Spleen (tissue), 11 donors: ENCODE measurements at regions not wholly inside any gene's neighbourhood (a gene's known extent, or its start where the extent isn't known, plus 50 kb on each side); places are given as distances from the start of the nearest gene placed in this dataset.
A peak's percentile ranks its signal among the peaks of the same experiment; 100 is the strongest.

Experiments used
- DNase-seq: peaks from one replicate; pipeline ENCODE4 v3.0.0-alpha.2; 2020
- H3K27ac ChIP-seq, 8 donors: fragments of 200-600 bp; sonication (generic) in 7 of 8; 1 replicate in 4 of 8; 2 replicates in 4 of 8; pipeline versions ENCODE4 v1.5.0 to v1.8.0; 2016 to 2021; ENCODE audit warnings: inconsistent platforms in 4 of 8, mild to moderate bottlenecking in 4 of 8, moderate library complexity in 1 of 8
- H3K27me3 ChIP-seq, 7 donors: fragments of 200-600 bp; sonication (generic) in 6 of 7; replicated peaks in 1 of 7; 1 replicate in 4 of 7; 2 replicates in 3 of 7; pipeline versions ENCODE4 v1.5.0 to v1.8.0; 2016 to 2021; ENCODE audit warnings: inconsistent platforms in 3 of 7, mild to moderate bottlenecking in 1 of 7
- H3K36me3 ChIP-seq, 6 donors: fragments of 200-600 bp; sonication (generic) in 5 of 6; 1 replicate in 4 of 6; 2 replicates in 2 of 6; pipeline versions ENCODE4 v1.5.0 to v1.8.0; 2016 to 2021; ENCODE audit warnings: inconsistent platforms in 2 of 6
- H3K4me1 ChIP-seq, 6 donors: fragments of 200-600 bp; sonication (generic) in 5 of 6; 1 replicate in 3 of 6; 2 replicates in 3 of 6; pipeline versions ENCODE4 v1.5.0 to v1.8.0; 2016 to 2021; ENCODE audit warnings: inconsistent platforms in 3 of 6
- H3K4me3 ChIP-seq, 8 donors: fragments of 200-600 bp; sonication (generic) in 7 of 8; 1 replicate in 4 of 8; 2 replicates in 4 of 8; pipeline versions ENCODE4 v1.5.0 to v1.8.0; 2016 to 2021; ENCODE audit warnings: inconsistent platforms in 4 of 8, mild to moderate bottlenecking in 4 of 8, moderate library complexity in 2 of 8
- H3K9me3 ChIP-seq, 8 donors: fragments of 200-600 bp; sonication (generic) in 7 of 8; 1 replicate in 4 of 8; 2 replicates in 4 of 8; pipeline versions ENCODE4 v1.5.0 to v1.8.0; 2016 to 2021; ENCODE audit warnings: inconsistent platforms in 4 of 8
- CTCF ChIP-seq, 11 experiments: fragments of 200-600 bp in 7 of 11; fragments of 450-650 bp in 4 of 11; sonication (generic) in 4 of 11; IDR thresholded peaks in 8 of 11; conservative IDR thresholded peaks in 3 of 11; 1 replicate in 7 of 11; 2 replicates in 4 of 11; pipeline versions ENCODE4 v1.4.0 to v1.8.0; 2016 to 2021; ENCODE audit warnings: antibody characterized with exemption in 11 of 11, inconsistent platforms in 4 of 11, mild to moderate bottlenecking in 1 of 11
- POLR2A ChIP-seq, 3 donors: fragments of 450-650 bp; IDR thresholded peaks; one replicate each; pipeline ENCODE4 v1.5.1; 2017; ENCODE audit warnings: antibody characterized with exemption in 3 of 3, mild to moderate bottlenecking in 1 of 3
- POLR2AphosphoS5 ChIP-seq, 3 donors: sonication (generic); formaldehyde crosslinking; IDR thresholded peaks; one replicate each; pipeline ENCODE4 v1.5.1; 2017; ENCODE audit warnings: antibody characterized with exemption in 3 of 3
- WGBS, 5 donors: extraction: QIAGEN DNeasy Blood & Tissue Kit in 3 of 5; methylation state at CpG; one replicate each; pipeline versions ENCODE4 v1.1.5 to v1.1.7; 2013 to 2018; 5-methylcytosine and 5-hydroxymethylcytosine counted together
- intact Hi-C: fragments of 100-400 bp; cut with DNase I; formaldehyde crosslinking; loops from one replicate; pipeline ENCODE4 v1.15.0; 2023; ENCODE audit warnings: low total_unique reads
- donor health status: healthy with polysubstance abuse.
- donor health status: DM: no; HTN: no; CAD: no; lungs with moderate emphysema.
- donor health status: DM: no; HTN: no; CAD: no.
- donor health status: Bipolar disorder and iron deficiency.
- donor health status: healthy.
- donor health status: DM: no; HTN: no; CAD: no.
- donor health status: DM: yes; HTN: yes; CAD: no.

GRCh38 chr5:18314192-18314778 is 680.0 kb downstream of the TAF11L14 start:
- WGBS, 5 donors = 38 to 42% (median 40%) methylated on average over 6 of the region's 6 CpGs
- intact Hi-C loops = loop anchor here (10.0 kb wide), 1 partner anchor 1099 kb away; the partner anchor contains the start of gene BASP1
- TF ChIP-seq CTCF (IDR thresholded peaks at IDR 0.05 in 8 of 11, conservative IDR thresholded peaks at IDR 0.05 in 3 of 11) (peak in 8 of 11 experiments; percentile 20 to 57 (median 34)), POLR2AphosphoS5 (IDR thresholded peaks at IDR 0.05) (no peak)
- no peak overlapping the region for H3K27ac ChIP-seq
- no peaks in the 10 kb centered on the region for H3K36me3 ChIP-seq
- H3K9me3 ChIP-seq = no peaks in the 10 kb centered on the region
- no peak for DNase-seq
- peaks cover 0 to 6% (median 0%) of the 10 kb centered on the region in 6 donors for H3K4me1 ChIP-seq
- no peaks in the 10 kb centered on the region for H3K27me3 ChIP-seq
- no peak overlapping the region for H3K4me3 ChIP-seq

- no peak for DNase-seq
- H3K4me1 ChIP-seq = no peaks in the 10 kb centered on the region
- WGBS, 5 donors = 66 to 80% (median 74%) methylated on average over 5 of the region's 5 CpGs
- no peak overlapping the region for H3K4me3 ChIP-seq
- intact Hi-C loops = no loop called here
- no peaks in the 10 kb centered on the region for H3K27me3 ChIP-seq
- no peaks in the 10 kb centered on the region for H3K36me3 ChIP-seq
- H3K27ac ChIP-seq = no peak overlapping the region
- TF ChIP-seq POLR2A (IDR thresholded peaks at IDR 0.05) = no peak
- TF ChIP-seq CTCF (IDR thresholded peaks at IDR 0.05 in 8 of 11, conservative IDR thresholded peaks at IDR 0.05 in 3 of 11) = no peak
- no peak for TF ChIP-seq POLR2AphosphoS5 (IDR thresholded peaks at IDR 0.05)
- peaks cover 0 to 11% (median 0%) of the 10 kb centered on the region in 8 donors for H3K9me3 ChIP-seq
Measured at GRCh38 chr5:18321262-18321942, 687.1 kb downstream of the TAF11L14 start.

GRCh38 chr5:18323891-18324290 is 689.6 kb downstream of the TAF11L14 start:
- H3K4me3 ChIP-seq = no peak overlapping the region
- no peak for DNase-seq
- H3K27ac ChIP-seq = no peak overlapping the region
- intact Hi-C loops = no loop called here
- TF ChIP-seq POLR2AphosphoS5 (IDR thresholded peaks at IDR 0.05) (no peak), CTCF (IDR thresholded peaks at IDR 0.05 in 8 of 11, conservative IDR thresholded peaks at IDR 0.05 in 3 of 11) (no peak), POLR2A (IDR thresholded peaks at IDR 0.05) (no peak)
- H3K9me3 ChIP-seq = peaks cover 0 to 11% (median 0%) of the 10 kb centered on the region in 8 donors
- H3K36me3 ChIP-seq = no peaks in the 10 kb centered on the region
- WGBS, 5 donors = 42 to 58% (median 53%) methylated on average over 2 of the region's 2 CpGs
- H3K27me3 ChIP-seq = no peaks in the 10 kb centered on the region
- H3K4me1 ChIP-seq = no peaks in the 10 kb centered on the region

GRCh38 chr5:18325431-18325830 is 691.2 kb downstream of the TAF11L14 start:
- WGBS, 5 donors = 69 to 84% (median 75%) methylated on average over 3 of the region's 3 CpGs
- TF ChIP-seq POLR2AphosphoS5 (IDR thresholded peaks at IDR 0.05) (no peak), CTCF (IDR thresholded peaks at IDR 0.05 in 8 of 11, conservative IDR thresholded peaks at IDR 0.05 in 3 of 11) (no peak), POLR2A (IDR thresholded peaks at IDR 0.05) (no peak)

More at GRCh38 chr5:18325431-18325830, 691.2 kb downstream of the TAF11L14 start:
- intact Hi-C loops = no loop called here
- DNase-seq = no peak
- Histone ChIP-seq H3K4me3 (no peak overlapping the region), H3K27ac (no peak overlapping the region), H3K4me1 (no peaks in the 10 kb centered on the region), H3K27me3 (no peaks in the 10 kb centered on the region), H3K36me3 (no peaks in the 10 kb centered on the region), H3K9me3 (peaks cover 0 to 11% (median 0%) of the 10 kb centered on the region in 8 donors)
